ENCODE measurements at regions not wholly inside any gene's neighbourhood (a gene's known extent, or its start where the extent isn't known, plus 50 kb on each side); places are given as distances from the start of the nearest gene placed in this dataset.

DNA sequence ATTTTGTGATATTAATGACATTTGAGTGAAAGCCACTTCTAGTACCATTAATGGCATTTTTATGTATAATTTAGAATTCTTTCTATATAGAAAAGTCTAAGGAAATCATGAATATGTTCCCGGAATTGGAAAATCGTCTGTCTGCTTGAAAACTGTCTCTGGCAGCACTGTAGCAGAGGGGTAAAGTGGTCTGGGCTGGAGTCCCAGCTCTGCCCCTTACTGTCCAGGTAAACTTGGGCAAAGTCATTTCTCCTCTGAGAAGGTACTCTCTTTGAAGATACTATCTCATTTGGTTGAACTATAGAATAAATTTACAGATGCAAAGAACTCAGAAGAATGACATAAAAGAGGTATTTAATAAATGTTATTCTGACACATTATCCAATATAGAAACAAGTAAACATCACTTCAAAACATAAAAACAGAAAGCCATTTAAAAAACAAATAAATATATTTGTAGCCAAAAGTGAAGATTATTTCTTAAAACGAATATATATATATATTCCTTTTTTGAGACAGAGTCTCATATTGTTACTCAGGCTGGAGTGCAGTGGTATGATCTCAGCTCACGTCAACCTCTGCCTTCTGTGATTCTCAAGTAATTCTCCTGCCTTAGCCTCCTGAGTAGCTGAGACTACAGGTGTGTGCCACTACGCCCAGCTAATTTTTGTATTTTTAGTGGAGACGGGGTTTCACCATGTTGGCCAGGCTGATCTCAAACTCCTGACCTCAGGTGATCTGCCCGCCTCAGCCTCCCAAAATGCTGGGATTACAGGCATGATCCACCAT, 149.8 kb upstream of the ITGA4 start:
- peak; percentile 5 to 29 for DNase-seq

DNA sequence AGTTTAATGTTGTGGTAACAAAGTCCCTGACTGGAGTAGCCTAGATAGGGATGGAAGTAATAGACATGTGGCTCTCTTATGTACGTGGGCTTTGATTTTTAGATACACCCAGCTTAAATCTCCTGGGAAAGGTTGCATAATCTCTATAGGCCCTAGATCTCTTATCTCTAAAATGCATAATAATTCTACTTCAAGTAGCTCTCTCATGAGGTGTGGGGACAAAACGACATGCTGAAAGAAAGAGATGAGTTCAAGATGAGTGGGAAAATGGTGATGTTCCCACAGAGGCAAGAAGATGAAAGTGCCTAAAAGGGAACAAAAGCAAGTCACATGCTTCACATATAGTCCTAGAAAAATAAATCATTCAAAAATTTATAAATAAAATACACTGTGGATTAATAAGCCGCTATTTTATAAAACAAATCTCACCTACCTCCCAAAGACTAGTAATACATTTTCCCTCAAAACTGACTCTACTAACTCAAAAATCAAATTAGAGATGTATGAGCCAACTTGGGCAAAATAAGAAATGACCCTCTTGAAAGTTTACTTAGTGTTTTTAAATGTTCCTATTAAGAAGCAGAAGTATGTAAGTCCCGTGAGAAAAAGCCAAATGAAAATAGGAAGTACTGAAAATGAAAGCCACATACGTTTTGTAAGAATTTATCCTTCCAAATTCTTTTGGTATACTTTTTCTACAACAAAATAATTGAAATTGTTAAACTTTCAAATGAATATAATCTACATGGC, 148.2 kb upstream of the ITGA4 start:
- DNase-seq = peak in 1 of 2 donors; percentile 24

DNA sequence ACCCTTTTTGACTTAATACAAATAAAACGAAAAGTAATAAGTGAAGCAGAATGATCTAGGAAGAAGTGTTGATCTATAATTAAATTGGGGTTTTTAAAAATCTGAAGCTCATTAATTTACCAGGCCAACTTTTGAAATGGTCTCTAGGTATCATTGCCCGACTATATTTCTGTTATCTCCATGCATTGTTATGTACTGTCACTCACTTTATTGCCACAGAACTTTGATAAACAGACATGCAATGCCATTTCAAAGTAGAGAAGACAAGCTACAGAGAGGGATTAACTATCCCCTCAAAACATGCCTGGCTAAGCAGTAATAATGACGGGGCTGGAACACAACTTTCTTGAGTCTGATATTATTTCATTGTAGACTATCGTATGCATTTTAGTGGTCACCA, 147.6 kb upstream of the ITGA4 start:
- DNase-seq = peak in 1 of 2 donors; percentile 24

DNA sequence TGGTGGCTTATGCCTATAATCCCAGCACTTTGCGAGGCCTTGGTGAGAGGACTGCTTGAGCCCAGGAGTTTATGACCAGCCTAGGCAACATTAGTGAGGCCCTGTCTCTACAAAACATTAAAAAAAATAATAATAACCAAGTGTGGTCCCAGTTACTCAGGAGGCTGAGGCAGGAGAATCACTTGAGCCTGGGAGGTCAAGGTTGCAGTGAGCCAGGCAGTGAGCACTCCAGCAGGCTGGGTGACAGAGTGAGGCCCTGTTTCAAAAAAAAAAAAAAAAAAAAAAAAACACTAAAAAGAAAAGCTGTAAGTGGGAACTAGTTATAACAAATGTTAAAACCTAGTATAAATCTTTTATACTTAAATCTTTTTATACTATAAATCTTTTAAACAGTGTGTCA, 146.2 kb upstream of the ITGA4 start:
- DNase-seq = no peak

DNA sequence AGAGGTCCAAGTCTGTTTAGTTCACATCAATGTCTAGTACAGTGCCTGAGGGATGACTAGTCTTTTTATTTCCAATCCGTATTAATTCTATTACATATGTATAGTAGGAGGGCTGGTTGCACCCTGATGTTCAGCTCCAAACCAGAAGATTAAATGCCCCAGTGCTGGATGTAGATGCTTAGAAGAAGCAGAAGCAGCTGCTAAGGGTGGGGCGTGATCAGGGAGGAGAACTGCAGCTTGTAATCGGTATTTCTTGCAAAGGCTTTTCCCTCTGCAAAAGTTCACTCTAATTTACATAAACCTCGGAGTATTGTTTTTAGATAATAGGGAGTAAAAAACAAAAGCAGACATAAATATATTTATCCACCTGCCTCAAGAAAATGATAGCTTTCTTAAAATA, 145.3 kb upstream of the ITGA4 start:
- peak; percentile 33 to 60 for DNase-seq

DNA sequence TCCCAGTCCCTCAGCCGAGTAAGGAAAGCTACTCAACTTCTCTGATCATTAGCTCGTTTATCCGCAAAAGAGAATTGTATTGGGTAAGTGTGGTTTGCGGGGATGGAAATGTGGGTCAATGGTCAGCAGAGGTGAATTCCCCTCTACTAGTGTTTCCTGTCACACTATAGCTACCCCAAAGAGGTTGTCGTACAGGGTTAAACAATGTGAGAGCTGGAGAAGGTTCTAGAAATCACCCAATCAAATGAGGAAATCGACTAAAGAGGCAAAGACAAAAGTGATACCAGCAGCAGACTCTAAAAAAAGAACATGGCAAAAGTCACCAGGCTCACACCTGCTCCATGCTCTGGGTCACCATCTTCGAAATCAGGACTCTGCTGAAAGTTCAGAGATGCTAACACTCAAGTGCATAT, 144.7 kb upstream of the ITGA4 start:
- DNase-seq = peak; percentile 65 to 70

DNA sequence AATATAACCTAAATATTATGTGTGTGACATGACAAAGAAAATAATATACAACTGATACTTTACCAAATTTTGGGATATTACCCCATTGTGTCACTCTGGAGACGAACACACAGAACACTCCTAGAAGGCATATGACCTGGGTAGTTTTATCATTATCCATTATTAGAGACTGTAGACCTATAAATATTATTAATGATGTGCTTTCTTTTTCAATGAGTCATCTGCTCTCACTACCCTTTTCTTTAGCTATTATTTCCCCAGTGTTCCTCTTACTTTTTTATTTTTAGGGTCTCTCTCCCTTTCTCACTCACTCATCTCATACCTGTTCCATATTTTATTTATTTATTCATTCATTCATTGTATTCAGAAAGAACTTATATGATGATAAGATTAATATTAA, 143.3 kb upstream of the ITGA4 start:
- DNase-seq = no peak

DNA sequence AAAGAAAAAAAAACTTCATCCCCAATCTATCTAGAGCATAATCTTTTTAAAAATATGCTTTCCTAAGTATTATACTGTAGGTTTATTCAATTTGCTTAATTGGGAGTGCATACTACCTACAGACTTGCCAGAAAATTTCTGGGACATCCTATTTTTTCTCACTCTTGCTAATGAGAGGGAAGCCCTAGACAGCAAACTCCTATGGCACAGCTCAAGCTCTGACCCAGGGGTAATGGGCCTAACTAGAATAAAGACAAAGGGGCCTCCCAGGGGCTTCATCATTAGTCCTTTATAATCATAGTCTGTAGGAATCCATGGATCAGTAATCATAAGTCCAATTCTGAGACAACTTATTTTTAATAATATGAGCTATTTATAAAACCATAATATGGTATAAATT, 142.6 kb upstream of the ITGA4 start:
- no peak for DNase-seq

DNA sequence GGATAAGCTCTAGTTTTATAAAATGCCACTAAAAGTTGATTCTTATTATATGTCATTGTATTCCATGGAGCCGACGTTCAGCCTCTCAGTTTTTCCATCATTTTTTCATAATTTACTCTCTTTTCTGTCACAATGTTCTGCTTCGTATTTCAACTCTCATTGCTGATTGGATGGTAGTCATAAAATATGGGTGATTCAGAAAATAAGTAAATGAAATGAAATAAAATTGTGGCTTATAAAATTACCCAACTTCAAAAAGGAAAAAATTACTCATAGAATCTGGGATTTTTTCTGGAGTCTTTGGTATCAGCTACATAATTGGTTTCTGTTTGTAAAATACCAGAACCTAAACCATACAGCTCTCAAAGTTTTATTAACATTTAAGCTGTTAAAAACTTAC, 139.7 kb upstream of the ITGA4 start:
- DNase-seq = no peak

DNA sequence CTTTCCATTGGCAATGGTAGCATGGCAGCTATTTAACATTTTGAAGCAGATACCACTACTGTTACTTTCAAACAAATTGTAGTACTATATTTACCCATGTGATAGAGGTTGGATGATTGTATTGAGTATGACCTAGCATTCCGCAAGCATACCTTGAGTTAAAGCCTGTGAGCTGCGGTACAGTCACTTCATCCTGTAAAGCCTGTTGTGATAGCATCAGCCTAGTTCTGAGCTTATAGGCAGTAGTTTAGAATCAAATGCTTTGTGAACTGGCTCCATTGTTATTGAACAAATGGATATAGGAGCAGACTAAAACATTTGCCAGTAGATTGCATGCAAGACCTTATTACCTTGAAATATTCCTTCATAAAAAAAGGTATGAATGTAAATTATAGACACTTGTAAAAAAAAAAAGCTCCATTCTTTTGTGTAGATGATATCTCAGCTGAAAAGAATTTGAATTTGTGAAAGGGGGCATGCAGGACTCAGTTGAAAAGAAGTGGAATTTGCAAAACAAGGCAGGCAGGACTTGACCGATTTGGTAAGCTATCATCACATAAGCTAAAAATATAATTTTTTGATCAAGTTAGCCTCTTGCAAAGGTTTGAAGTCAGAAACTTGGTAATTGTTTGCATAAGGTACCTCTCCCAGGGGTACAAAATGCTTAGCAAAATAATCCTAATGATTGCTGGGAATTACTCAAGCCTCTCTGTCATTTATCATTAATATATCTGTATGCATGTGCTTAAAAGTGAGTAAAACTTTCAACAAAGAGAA, 138.5 kb upstream of the ITGA4 start:
- no peak for DNase-seq

DNA sequence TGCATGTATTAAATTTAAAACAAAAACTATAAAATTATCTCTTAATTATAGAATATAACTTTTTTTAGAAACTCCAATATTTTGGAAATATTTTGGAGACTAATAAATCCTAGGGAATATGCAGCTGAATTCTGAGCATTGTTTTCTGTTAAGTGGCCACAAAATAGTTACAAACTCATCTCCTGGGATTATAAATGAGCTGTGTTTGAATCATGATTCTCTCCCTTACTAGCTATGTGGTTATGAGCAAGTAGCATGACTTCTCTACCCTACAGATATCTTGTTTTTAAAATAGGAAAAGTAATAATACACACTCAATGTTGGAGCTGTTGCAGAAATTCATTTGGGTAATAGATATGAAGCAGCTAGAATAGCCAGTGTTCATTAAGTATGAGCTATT, 137.9 kb upstream of the ITGA4 start:
- no peak for DNase-seq

DNA sequence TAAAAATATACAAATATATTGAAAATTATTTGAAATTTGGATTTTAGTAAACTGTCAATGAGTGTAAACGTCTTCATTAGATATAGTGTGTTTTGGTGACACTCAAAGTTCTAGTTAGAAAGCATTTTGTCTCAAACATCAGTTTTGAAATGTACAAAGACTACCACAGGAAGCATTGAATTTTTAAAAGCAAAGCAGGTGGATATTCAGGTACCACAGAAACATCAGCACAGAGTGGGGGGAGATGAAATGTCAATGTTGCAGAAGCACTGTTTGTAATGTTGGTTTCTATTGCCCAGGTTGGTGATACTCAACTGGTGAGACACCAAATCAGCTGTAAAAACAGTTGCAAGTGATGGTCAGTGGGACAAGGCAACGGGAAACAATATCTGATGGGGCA, 136.5 kb upstream of the ITGA4 start:
- no peak for DNase-seq

DNA sequence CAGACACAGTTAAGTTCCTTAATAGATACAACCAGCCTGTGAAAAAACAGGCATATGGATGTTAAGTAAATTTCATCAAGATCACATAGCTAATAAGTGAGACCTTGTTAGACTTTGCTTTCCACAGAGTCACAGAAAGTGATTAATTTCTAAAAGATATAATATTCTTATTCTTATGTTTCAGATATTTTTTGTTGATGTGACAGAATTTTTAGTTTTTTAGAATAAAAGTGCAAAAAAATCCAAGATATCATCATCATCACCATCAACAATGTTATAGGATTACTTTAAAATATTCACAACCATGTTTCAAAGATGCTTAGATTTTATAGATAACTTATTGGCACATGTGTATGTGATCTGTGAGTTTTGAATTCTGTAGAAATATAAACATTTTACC, 132.3 kb upstream of the ITGA4 start:
- DNase-seq = no peak

DNA sequence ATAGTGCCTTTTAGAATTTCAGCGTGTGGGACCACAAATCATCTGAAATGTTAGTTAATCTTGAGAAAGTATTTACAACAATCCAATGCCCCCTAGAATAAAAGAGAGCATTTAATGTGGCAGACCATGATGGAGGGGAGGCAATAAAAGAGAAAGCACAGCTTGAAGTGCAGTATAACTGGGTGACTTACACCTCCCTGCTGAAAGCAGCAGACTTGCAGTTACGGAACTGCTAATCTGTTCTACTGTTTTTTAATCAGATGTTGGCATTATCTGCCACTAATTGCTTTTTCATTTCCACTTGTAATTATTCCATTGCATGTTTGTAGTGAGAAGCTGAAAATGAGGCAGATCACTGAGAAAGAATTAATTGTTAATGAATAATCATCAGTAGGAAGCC, 130.5 kb upstream of the ITGA4 start:
- no peak for DNase-seq

DNA sequence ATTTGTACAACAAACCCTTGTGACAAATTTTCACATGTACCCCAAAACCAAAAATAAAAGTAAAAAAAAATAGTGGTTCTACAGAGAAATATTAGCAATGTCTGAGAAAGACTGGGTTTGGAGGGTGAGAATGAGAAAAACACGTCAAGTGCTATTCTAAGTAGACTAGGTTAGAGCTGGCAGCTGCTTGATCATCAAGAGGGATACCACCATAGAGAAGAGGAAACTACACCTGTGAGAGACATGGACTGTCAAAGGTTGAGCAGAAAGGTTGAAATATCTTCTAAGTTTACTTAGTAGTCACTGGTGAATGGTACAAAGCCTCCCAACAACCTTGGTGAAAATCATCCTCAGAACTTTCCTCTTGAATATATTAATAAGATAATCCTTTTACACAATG, 126.9 kb upstream of the ITGA4 start:
- no peak for DNase-seq

DNA sequence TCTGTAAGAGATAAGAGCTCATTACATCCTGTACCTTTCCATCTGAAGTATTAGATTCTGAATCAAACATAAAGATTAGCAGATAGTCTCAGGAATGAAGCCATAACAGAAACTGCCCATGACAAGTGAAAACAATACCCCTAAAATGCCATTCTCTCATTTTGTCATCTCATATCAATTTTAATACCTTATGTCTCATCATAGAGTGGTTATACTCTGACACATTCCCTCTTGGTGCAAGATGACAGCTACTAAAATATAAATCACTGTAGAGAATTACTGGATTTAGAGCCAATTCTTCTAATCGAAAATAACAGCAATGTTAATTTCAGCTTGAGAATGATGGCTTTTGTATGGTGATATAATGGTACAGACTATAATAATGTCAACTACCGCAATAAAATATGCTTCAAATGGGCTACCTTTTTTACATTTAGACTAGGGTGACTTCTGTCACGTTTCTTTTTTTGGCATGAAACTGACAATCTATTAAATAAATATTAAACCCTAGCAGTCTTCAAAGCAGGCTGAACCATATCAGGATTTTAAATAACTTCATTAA, 125.1 kb upstream of the ITGA4 start:
- no peak for DNase-seq

DNA sequence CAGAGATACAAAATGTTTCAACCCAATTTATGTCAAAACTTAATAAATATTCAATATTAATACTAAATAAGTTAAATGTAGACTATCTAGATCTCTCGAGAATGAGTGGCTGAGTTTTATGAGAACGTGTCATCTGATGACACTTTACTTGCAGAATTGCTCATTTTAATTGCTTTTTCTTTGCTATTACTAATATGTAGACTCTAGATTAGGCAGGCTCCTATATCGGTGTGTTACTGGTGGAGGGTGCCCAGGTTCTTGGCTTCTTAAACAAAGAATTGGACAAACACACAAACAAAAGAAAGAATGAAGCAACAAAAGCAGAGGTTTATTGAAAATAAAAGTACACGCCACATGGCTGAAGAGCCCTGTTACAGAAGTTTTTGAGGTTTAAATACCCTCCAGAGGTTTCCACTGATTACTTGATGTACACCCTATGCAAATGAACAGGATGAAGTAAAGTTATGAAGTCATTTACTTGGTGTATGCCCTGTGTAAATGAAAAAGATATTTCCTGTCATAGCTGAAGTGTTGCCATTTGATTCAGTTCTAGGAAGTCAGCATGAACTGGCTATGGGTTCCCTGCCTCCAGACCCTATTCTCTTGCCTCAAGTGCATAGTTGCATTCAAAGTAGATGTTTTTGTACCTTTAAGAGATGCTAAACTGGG, 122.9 kb upstream of the ITGA4 start:
- no peak for DNase-seq

DNA sequence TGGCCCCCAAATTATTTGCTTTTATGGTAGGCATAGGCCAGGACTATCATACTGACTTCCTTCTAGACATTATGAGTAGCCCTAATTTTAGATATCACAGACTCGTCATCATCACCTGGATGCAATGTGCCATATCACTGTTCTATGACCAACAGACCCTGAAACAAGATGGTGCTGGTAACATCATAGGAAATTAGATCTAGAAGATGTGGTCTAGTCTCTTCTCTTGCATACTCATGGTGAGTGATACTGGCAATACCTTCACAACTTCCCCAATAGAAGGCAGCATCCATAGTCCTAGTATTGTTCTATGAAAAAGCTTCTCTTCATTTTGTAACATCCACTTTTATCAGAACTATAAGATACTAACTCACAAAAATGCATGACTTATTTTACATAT, 116.3 kb upstream of the ITGA4 start:
- DNase-seq = no peak

DNA sequence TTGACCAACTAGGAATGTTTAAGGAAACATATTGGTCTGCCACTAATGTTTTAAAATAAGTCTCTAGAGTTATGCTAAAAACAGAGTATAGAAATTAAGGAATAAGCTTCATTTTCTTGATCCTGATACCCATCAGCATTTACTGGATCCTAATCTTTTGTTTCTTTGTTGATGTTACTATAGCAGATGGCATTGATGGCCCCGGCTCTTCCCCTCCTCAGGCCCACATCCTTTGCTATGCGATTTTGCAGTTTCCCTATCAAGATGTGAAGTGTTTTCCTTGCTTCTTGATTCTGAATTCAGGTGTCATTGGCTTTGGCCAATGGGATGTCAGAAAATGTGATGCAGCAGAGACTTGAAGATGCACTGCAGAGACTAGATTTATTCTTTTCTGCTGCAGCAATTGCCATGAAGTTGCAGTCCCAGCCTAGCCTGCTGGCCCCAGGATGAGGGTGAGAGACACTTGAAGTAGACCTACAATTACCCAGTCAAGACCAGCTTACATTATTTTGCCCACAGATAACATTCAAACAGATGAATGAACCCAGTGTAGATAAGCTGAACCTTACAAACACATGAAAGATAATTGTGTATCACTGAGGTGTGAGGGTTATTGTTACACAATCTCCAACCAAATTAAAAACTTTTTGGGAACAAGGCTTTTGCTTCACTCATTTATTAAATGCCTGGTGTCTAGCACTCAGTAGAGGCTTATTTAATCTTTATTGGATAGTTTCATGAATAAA, 115.2 kb upstream of the ITGA4 start:
- DNase-seq = no peak

DNA sequence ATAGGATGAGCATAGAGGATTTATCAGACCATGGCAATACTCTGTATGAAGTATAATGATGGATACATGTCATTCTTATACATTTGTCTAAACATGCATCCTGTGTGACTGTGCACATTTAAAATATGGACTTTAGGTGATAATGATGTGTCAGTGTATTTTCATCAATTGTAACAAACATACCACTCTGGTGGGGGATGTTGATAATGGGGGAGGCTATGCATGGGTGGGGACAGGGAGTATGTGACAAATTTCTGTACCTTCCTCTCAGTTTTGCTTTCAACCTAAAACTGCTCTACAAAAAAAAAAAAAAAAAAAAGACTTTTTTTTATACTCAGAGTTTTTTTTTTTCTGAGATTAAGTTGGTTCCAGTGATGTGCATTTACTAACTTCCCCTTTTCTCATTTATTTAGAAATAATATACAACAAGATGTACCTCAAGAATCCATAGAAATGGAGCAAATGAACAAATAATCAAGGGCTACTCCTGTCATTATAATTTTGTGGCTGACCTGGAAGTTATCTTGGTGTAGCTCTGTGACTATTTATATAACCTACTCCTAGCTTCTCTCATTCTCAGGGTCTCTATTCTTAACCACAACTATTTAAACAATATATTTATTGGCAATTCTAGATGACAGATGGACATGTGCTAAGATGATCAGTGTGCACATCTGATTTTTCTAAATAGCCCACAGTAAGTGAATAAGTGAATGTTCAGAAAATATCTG, 108.9 kb upstream of the ITGA4 start:
- DNase-seq = no peak

DNA sequence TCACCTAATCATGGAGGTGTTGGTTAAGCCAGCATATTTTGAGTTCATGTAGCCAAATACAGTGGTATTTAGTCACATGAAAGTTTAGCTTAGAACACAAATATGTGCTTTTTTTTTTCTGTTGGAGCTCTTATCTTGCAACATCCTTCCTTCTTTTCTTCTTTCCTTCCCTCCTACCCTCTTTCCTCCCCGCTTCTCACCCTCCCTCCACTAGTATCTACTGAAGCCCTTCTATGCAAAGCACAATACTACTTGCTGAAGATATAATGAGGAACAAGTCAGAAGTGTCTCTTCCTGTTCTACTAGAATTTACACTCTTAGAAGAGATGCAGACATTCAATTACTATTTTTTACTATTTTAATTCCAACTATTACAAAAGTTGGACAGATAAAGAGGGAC, 105.0 kb upstream of the ITGA4 start:
- DNase-seq = no peak
